IPS-18c (cell line): ENCODE measurements at regions not wholly inside any gene's neighbourhood (a gene's known extent, or its start where the extent isn't known, plus 50 kb on each side); places are given as distances from the start of the nearest gene placed in this dataset.

Experiments
- H3K4me3 ChIP-seq: 2 replicates; pipeline ENCODE4 v1.7.0; 2013; ENCODE audit warnings: low read depth, mild to moderate bottlenecking, low read length, moderate library complexity; ENCODE audit not compliant: insufficient read depth
- H3K9me3 ChIP-seq: one replicate; pipeline ENCODE4 v1.6.1; 2013; ENCODE audit warnings: mild to moderate bottlenecking, low read length, moderate library complexity; ENCODE audit not compliant: control insufficient read depth, insufficient read depth

DNA sequence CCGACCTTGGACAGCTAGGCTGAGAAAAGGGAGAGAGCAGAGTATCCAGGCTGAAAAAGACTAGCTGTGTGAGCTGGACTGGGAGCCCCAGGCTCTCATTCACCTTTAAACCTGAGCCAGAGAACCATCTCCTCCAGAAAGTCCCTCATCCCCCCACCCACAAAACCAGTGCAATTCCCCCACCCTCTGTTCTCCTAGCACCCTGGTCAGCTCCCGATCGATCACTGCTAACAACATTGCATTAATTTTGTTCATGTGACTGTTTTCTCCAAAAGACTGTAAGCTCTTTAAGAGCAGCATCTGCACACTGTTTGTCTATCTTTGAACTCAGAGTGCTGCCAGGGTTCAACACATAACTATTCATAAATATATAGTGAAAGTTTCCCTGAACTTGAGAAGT, 67.1 kb upstream of the NFASC start:
- no peak overlapping the region for H3K4me3 ChIP-seq
- no peaks in the 10 kb centered on the region for H3K9me3 ChIP-seq

DNA sequence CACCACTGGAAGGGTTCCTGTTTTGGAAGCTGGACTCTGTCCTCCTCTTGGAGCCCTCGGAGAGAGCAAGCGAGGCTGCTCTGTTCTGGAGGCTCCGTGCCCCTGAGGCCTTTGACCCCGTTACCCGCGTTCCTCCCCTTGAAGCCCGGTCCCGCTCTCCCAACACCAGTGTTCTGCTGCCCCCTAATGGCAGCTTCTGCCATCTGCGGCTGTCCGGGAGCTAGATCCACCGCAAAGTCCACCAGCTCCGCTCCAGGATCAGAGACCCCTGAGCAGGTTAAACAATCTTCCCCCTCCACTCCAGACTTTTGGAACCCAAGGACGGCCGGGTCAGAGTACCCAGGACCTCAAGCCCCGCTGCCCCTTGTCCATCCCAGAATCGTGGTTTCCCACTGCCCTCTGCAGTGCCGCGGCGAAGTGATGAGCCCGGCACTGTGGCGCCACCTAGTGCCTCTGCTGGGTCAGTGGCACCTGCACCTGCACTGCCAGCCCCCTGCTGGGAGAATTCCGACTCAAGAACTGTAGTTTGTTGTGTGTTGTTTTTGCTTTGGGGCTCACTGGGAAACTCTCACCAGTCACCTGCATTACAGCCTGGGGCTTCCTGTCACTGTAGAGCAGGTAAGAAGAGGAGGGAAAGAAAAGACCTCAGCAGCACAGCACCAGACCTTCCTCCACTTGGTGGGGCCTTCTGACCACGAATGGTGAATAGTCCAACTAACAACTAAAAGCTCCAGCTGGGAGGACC, 63.5 kb upstream of the NFASC start:
- Histone ChIP-seq H3K9me3 (no peaks in the 10 kb centered on the region), H3K4me3 (peak overlapping the region; percentile 47; the same call in 1 of the 2 replicates)

DNA sequence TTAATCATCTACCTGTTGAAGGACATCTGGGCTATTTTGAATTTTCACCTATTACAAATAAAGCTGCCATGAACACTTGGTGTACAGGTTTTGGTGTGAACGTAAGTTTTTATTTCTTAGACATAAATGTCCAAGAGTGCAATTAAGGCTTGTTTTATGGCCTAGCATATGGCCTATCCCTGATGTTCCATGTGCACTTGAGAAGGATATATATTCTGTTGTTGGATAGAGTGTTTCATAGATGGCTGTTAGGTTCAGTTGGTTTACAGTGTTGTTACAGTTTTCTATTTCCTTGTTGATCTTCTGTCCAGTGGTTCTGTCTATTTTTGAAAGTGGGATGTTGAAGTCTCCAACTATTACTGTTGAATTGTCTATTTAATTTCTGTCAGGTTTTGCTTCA, 61.2 kb upstream of the NFASC start:
- Histone ChIP-seq H3K4me3 (no peak overlapping the region), H3K9me3 (no peaks in the 10 kb centered on the region)

DNA sequence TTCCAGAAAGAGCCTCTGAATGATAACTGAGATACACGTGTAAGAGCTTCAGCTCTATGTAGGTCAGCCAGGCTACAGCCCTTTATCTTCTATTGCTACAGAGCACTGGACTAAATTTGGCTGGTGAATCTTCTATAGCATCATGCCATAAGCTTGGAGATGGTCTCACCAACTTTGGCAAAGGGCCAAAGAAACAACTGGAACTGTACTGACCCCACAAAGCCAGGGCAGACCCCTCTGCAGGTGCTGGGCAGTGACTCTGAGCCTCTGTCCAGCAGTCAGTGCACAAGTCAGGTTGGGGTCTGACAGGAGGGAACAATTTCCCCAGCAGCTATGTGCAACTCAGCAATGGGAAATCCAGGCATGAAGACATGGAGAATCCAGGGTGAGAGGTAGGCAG, 57.8 kb upstream of the NFASC start:
- H3K4me3 ChIP-seq, result no peak overlapping the region
- no peaks in the 10 kb centered on the region for H3K9me3 ChIP-seq

DNA sequence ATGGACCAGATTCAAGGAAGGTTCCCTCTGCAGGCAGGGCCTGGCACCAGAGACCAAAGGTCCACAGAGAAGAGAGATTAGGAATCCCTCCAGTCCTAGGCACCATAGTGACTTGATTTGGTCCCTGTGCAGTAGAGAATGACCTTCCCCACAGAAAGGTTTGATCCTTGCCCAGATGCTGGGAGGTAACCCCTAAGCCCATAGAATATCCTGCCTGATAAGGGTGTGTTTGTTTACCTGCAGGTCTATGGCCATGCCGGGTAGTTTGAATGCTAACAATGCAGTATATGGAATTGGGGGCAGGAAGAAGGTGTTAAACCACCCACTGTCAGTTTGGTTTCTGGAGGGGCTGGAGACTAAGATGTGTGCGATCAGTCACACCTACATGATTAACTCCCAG, 57.1 kb upstream of the NFASC start:
- no peak overlapping the region for H3K4me3 ChIP-seq

DNA sequence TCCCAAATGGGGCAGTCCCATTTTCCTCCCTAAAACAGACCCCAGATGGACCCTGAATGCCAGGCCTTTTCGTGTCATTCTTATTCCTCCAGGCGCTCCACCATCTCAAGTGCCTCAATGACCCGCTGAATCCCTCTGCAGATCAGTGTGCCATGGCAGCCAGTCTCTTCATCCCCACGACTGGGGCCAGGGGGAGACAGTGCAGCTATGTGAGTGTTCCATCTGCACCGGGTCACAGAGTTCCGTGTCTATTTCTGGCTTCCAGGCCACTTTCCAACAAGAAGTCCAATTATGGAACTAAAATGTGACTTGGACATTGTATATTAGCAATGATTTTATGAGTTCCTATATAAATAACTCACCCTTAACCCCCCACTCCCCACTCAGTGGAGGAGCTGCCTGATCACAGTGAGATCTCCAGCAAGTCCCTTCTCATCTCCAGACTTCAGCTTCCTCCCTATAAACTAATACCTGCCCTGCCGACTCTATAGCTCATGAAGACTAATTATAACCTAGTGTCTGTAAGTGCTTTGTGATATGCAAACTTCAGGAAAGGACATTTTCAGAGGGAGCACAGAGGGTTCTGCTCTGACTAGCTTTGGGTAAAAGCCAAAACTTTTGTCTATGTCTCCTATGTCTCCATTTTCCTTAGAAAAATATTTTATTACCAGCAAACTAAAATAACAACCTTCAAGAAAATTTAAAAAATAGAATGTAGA, 56.3 kb upstream of the NFASC start:
- Histone ChIP-seq H3K9me3 (no peaks in the 10 kb centered on the region), H3K4me3 (no peak overlapping the region)

More for the DNA sequence above, 57.1 kb upstream of the NFASC start:
- no peaks in the 10 kb centered on the region for H3K9me3 ChIP-seq

DNA sequence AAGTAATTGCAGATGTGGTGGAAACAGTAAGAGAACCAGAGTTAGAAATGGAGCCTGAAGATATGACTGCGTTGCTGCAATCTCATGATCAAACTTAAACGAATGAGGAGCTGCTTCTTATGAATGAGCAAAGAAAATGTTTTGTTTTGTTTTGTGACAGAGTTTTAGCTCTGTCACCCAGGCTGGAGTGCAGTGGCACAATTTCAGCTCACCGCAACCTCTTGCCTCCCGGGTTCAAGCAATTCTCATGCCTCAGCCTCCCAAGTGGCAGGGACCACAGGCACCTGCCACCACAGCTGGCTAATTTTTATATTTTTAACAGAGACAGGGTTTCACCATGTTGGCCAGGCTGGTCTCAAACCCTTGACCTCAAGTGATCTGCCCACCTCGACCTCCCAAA, 53.3 kb upstream of the NFASC start:
- no peaks in the 10 kb centered on the region for H3K9me3 ChIP-seq
- no peak overlapping the region for H3K4me3 ChIP-seq

DNA sequence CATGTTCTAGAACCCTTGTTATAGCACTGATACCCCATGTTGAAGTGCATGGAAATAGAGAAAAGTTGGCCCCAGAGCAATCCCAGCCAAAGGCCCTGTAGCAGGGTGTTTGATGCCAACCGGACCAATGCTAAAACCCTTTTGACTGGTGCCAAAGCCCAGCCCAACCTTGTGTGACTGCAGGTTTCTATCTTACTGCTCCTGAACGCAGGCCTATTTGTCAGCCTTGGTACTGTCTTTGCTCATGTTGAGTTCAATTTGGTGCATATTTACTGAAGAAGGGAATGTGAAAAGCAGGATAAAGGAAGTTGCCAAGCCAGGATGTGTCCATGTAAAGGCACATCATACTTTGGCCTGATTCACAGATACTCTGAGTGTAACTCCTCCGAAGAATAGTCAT, 51.7 kb upstream of the NFASC start:
- no peak overlapping the region for H3K4me3 ChIP-seq
- no peaks in the 10 kb centered on the region for H3K9me3 ChIP-seq

DNA sequence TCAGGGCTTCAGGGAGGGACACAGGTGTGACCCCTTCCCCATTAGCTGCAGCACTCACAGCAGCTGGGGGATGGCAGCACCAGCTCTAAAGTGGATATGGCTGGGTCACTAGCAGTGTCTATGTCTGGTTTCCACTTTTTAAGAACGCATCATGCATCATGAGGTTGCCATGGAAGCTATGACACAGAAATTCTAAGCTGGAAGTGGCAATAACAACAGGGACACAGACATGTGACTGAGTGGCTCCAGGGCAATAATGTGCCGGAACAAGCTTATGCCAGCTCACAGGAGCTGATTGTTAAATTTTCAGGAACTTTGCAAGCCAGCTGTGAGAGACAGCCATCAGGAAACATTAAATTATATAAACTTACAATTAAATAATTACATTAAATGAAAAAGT, 51.2 kb upstream of the NFASC start:
- Histone ChIP-seq H3K9me3 (no peaks in the 10 kb centered on the region), H3K4me3 (no peak overlapping the region)
